SK-N-SH (cell line): ENCODE measurements at regions not wholly inside any gene's neighbourhood (a gene's known extent, or its start where the extent isn't known, plus 50 kb on each side); places are given as distances from the start of the nearest gene placed in this dataset.

Experiments used
- CTCF ChIA-PET: fragments of 300-600, 350-600 bp; formaldehyde crosslinking; extraction: SDS; loops from one replicate; lab custom pipeline; 2021; lab: Yijun Ruan, JAX
- POLR2A ChIA-PET: fragments of 350-600 bp; sonication (Branson Sonifier 250); formaldehyde crosslinking; extraction: SDS; loops from one replicate; lab custom pipeline; 2020; ENCODE audit warnings: antibody characterized with exemption, inconsistent platforms; lab: Yijun Ruan, JAX
- DNase-seq: peaks from one replicate; pipeline ENCODE4 v3.0.0; 2012
- H2AFZ ChIP-seq: fragments of 200-600 bp; sonication (generic); 2 replicates; pipeline ENCODE4 v1.8.1; 2016; ENCODE audit warnings: antibody characterized with exemption, mild to moderate bottlenecking, low read depth
- H3F3A ChIP-seq: fragments of 200-600 bp; sonication (generic); replicated peaks from 2 replicates; pipeline ENCODE3; 2016; ENCODE audit warnings: antibody characterized with exemption, mild to moderate bottlenecking; ENCODE audit not compliant: insufficient read depth
- H3K27ac ChIP-seq, 2 experiments: fragments of 200-500 bp in 1 of 2; fragments of 200-600 bp in 1 of 2; sonication (Bioruptor generic) in 1 of 2; sonication (generic), shearing (Covaris generic) in 1 of 2; 2 replicates each; pipeline versions ENCODE4 v1.5.1 to v1.6.1; 2014 to 2016; ENCODE audit warnings: low read depth in 2 of 2, inconsistent platforms in 1 of 2, low read length in 1 of 2, mild to moderate bottlenecking in 1 of 2, mixed read lengths in 1 of 2
- H3K27me3 ChIP-seq: fragments of 200-600 bp; sonication (generic), shearing (Covaris generic); 2 replicates; pipeline ENCODE4 v1.6.1; 2016; ENCODE audit warnings: mixed run types; ENCODE audit not compliant: insufficient read depth
- H3K36me3 ChIP-seq, 2 experiments: fragments of 200-500 bp in 1 of 2; fragments of 200-600 bp in 1 of 2; sonication (Bioruptor generic) in 1 of 2; sonication (generic) in 1 of 2; replicated peaks in 1 of 2; 2 replicates each; pipeline versions ENCODE3 to v1.5.1; 2014 to 2016; ENCODE audit warnings: low read length in 1 of 2, mild to moderate bottlenecking in 1 of 2; ENCODE audit not compliant: insufficient read depth in 2 of 2, control insufficient read depth in 1 of 2
- H3K4me1 ChIP-seq, 2 experiments: fragments of 200-500 bp in 1 of 2; fragments of 200-600 bp in 1 of 2; sonication (Bioruptor generic) in 1 of 2; sonication (generic), shearing (Covaris generic) in 1 of 2; 2 replicates each; pipeline versions ENCODE4 v1.5.1 to v1.6.1; 2014 to 2016; ENCODE audit warnings: low read depth in 1 of 2, low read length in 1 of 2, mixed run types in 1 of 2; ENCODE audit not compliant: insufficient read depth in 2 of 2, control insufficient read depth in 1 of 2
- H3K4me2 ChIP-seq: fragments of 200-600 bp; sonication (generic), shearing (Covaris generic); 2 replicates; pipeline ENCODE4 v1.6.1; 2017; ENCODE audit warnings: mixed run types
- H3K4me3 ChIP-seq, 2 experiments: fragments of 200-500 bp in 1 of 2; fragments of 200-600 bp in 1 of 2; sonication (Bioruptor generic) in 1 of 2; sonication (generic), shearing (Covaris generic) in 1 of 2; 2 replicates each; pipeline versions ENCODE4 v1.5.1 to v1.8.1; 2014 to 2016; ENCODE audit warnings: low read depth in 2 of 2, inconsistent platforms in 1 of 2, low read length in 1 of 2, mild to moderate bottlenecking in 1 of 2, mixed read lengths in 1 of 2, moderate library complexity in 1 of 2
- H3K79me2 ChIP-seq: fragments of 200-600 bp; sonication (generic); 2 replicates; pipeline ENCODE4 v1.8.1; 2017; ENCODE audit warnings: mild to moderate bottlenecking; ENCODE audit not compliant: insufficient read depth
- H3K9ac ChIP-seq: fragments of 200-600 bp; sonication (generic); 2 replicates; pipeline ENCODE4 v1.6.1; 2017; ENCODE audit warnings: mixed run types
- H3K9me2 ChIP-seq: fragments of 200-600 bp; sonication (generic); 2 replicates; pipeline ENCODE4 v1.6.1; 2017; ENCODE audit warnings: mixed run types
- H3K9me3 ChIP-seq: fragments of 200-600 bp; sonication (generic); 2 replicates; pipeline ENCODE4 v1.6.1; 2017; ENCODE audit warnings: mixed run types, mild to moderate bottlenecking, moderate library complexity
- H4K20me1 ChIP-seq: fragments of 200-600 bp; sonication (generic); 2 replicates; pipeline ENCODE4 v1.6.1; 2017; ENCODE audit warnings: mild to moderate bottlenecking, mixed run types; ENCODE audit not compliant: insufficient read depth
- CHD2 ChIP-seq: fragments of 150-350 bp; IDR thresholded peaks from 2 replicates; pipeline ENCODE4 v1.6.1; 2018; ENCODE audit warnings: low read length; ENCODE audit not compliant: partially characterized antibody
- CTCF ChIP-seq: fragments of 200-600 bp; sonication (generic); IDR thresholded peaks from 2 replicates; pipeline ENCODE4 v1.6.1; 2017; ENCODE audit warnings: antibody characterized with exemption, mild to moderate bottlenecking, moderate library complexity
- ELF1 ChIP-seq: IDR thresholded peaks from 2 replicates; pipeline ENCODE4 v1.4.0; 2012
- EZH2phosphoT487 ChIP-seq: fragments of 200-600 bp; sonication (generic); IDR thresholded peaks from 2 replicates; pipeline ENCODE4 v1.6.1; 2017; ENCODE audit warnings: low read depth, mixed run types, mild to moderate bottlenecking, antibody characterized with exemption, moderate library complexity, borderline replicate concordance
- GABPA ChIP-seq: IDR thresholded peaks from 2 replicates; pipeline ENCODE4 v1.4.0; 2012; ENCODE audit warnings: low read depth, mild to moderate bottlenecking
- MEF2A ChIP-seq: IDR thresholded peaks from 2 replicates; pipeline ENCODE4 v1.4.0; 2012; ENCODE audit warnings: low read depth, borderline replicate concordance
- NFIC ChIP-seq: IDR thresholded peaks from 2 replicates; pipeline ENCODE4 v1.4.0; 2012; ENCODE audit warnings: borderline replicate concordance
- NRF1 ChIP-seq: IDR thresholded peaks from 2 replicates; pipeline ENCODE4 v1.6.1; 2012; ENCODE audit warnings: low read depth, mild to moderate bottlenecking, low read length
- REST ChIP-seq: IDR thresholded peaks from 2 replicates; pipeline ENCODE4 v1.6.1; 2012; ENCODE audit warnings: mild to moderate bottlenecking, low read depth, low read length, moderate library complexity
- SIN3A ChIP-seq: IDR thresholded peaks from 2 replicates; pipeline ENCODE4 v1.6.1; 2012; ENCODE audit warnings: low read depth, mild to moderate bottlenecking, low read length, moderate library complexity, borderline replicate concordance
- SMC3 ChIP-seq: IDR thresholded peaks from 2 replicates; pipeline ENCODE4 v1.6.1; 2012; ENCODE audit warnings: low read depth, low read length, improper control_type of control experiment
- TCF12 ChIP-seq: IDR thresholded peaks from 2 replicates; pipeline ENCODE4 v1.4.0; 2012
- USF1 ChIP-seq: IDR thresholded peaks from 2 replicates; pipeline ENCODE4 v1.4.0; 2012; ENCODE audit warnings: low read depth, borderline replicate concordance
- YY1 ChIP-seq: IDR thresholded peaks from 2 replicates; pipeline ENCODE4 v1.4.0; 2012; ENCODE audit warnings: low read depth, mild to moderate bottlenecking
- WGBS: methylation state at CpG from one replicate; pipeline ENCODE4 v1.1.6; 2017; ENCODE audit warnings: low lambda C conversion rate; 5-methylcytosine and 5-hydroxymethylcytosine counted together
- TF ChIP-seq, protein P1 (sequence below): IDR thresholded peaks from 2 replicates; pipeline ENCODE4 v1.4.0; 2012; ENCODE audit warnings: low read depth
- TF ChIP-seq, protein P2 (sequence below): fragments of 150-350 bp; IDR thresholded peaks from 2 replicates; pipeline ENCODE4 v1.6.1; 2017; ENCODE audit warnings: antibody characterized with exemption, low read length, low read depth, borderline replicate concordance

GRCh38 chr19:28543244-28543776, 669.6 kb downstream of the UQCRFS1 start:
- Histone ChIP-seq H3K4me2 (no peak overlapping the region), H3K9me2 (no peaks in the 10 kb centered on the region), H3K4me3 (no peak overlapping the region), H3K27me3 (no peaks in the 10 kb centered on the region; the same call in 1 of the 2 replicates), H4K20me1 (no peaks in the 10 kb centered on the region), H3K9ac (no peak overlapping the region), H2AFZ (no peak overlapping the region), H3K79me2 (no peaks in the 10 kb centered on the region), H3K27ac (no peak overlapping the region), H3K36me3 (no peaks in the 10 kb centered on the region), H3F3A (no peaks in the 10 kb centered on the region), H3K4me1 (no peaks in the 10 kb centered on the region), H3K9me3 (no peaks in the 10 kb centered on the region)
- 21% methylated on average over 5 of the region's 5 CpGs for WGBS
- DNase-seq, result no peak
- ChIA-PET POLR2A (no interaction called here), CTCF (no interaction called here)
- TF ChIP-seq NRF1 (no peak), CHD2 (no peak), EZH2phosphoT487 (no peak), GABPA (no peak), REST (no peak), YY1 (no peak), SMC3 (no peak), USF1 (no peak), TCF12 (no peak), ELF1 (no peak), NFIC (no peak), MEF2A (no peak), CTCF (no peak), SIN3A (no peak)
- TF ChIP-seq, protein P1, sequence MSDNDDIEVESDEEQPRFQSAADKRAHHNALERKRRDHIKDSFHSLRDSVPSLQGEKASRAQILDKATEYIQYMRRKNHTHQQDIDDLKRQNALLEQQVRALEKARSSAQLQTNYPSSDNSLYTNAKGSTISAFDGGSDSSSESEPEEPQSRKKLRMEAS, result no peak
- TF ChIP-seq, protein P2, sequence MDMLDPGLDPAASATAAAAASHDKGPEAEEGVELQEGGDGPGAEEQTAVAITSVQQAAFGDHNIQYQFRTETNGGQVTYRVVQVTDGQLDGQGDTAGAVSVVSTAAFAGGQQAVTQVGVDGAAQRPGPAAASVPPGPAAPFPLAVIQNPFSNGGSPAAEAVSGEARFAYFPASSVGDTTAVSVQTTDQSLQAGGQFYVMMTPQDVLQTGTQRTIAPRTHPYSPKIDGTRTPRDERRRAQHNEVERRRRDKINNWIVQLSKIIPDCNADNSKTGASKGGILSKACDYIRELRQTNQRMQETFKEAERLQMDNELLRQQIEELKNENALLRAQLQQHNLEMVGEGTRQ, result no peak
